HG03378 (cell line): ENCODE measurements at regions not wholly inside any gene's neighbourhood (a gene's known extent, or its start where the extent isn't known, plus 50 kb on each side); places are given as distances from the start of the nearest gene placed in this dataset.

ENCODE experiments used
- ATAC-seq: cut with Tn5 transposase; IDR thresholded peaks from one replicate; pipeline ENCODE4 v1.9.1; 2021; ENCODE audit warnings: mild to moderate bottlenecking, moderate library complexity; ENCODE audit not compliant: unreplicated experiment

- ATAC-seq: no peak
Observed at GRCh38 chr15:75131269-75131643, 70.4 kb upstream of the C15orf39 start.

GRCh38 chr15:75134748-75135147, 66.9 kb upstream of the C15orf39 start:
- no peak for ATAC-seq

- no peak for ATAC-seq
Observed at GRCh38 chr15:75136118-75136517, 65.6 kb upstream of the C15orf39 start.

GRCh38 chr15:75136758-75137157, 64.9 kb upstream of the C15orf39 start:
- no peak for ATAC-seq

GRCh38 chr15:75138016-75138999, 63.4 kb upstream of the C15orf39 start:
- ATAC-seq: no peak

GRCh38 chr15:75140080-75140879, 61.4 kb upstream of the C15orf39 start:
- no peak for ATAC-seq

- ATAC-seq: no peak
Observed at GRCh38 chr15:75142499-75142898, 59.2 kb upstream of the C15orf39 start.

GRCh38 chr15:75143738-75144334, 57.8 kb upstream of the C15orf39 start:
- no peak for ATAC-seq

GRCh38 chr15:75145027-75145841, 56.4 kb upstream of the C15orf39 start:
- no peak for ATAC-seq

- ATAC-seq: no peak
Observed at GRCh38 chr15:75148280-75148679, 53.4 kb upstream of the C15orf39 start.

GRCh38 chr15:75149867-75150709, 51.6 kb upstream of the C15orf39 start:
- no peak for ATAC-seq

- no peak for ATAC-seq
Observed at GRCh38 chr15:75151214-75152128, 50.2 kb upstream of the C15orf39 start.
